Ascending aorta (tissue), 2 donors: ENCODE measurements at regions not wholly inside any gene's neighbourhood (a gene's known extent, or its start where the extent isn't known, plus 50 kb on each side); places are given as distances from the start of the nearest gene placed in this dataset.

ENCODE experiments used
- DNase-seq, 2 donors: peaks; one replicate each; pipeline ENCODE4 v3.0.0-alpha.2; 2019; ENCODE audit warnings: low spot score in 2 of 2
- H3K27ac ChIP-seq, 2 donors: fragments of 200-600 bp; sonication (generic); one replicate each; pipeline ENCODE4 v1.5.1; 2016 to 2017; ENCODE audit warnings: mild to moderate bottlenecking in 1 of 2
- H3K27me3 ChIP-seq: fragments of 200-600 bp; sonication (generic); one replicate; pipeline ENCODE4 v1.5.1; 2017
- H3K36me3 ChIP-seq, 2 donors: fragments of 200-600 bp; sonication (generic); one replicate each; pipeline ENCODE4 v1.5.1; 2016
- H3K4me1 ChIP-seq, 2 donors: fragments of 200-600 bp; sonication (generic); one replicate each; pipeline ENCODE4 v1.5.1; 2016 to 2017; ENCODE audit warnings: mild to moderate bottlenecking in 1 of 2
- H3K4me3 ChIP-seq, 2 donors: fragments of 200-600 bp; sonication (generic); one replicate each; pipeline ENCODE4 v1.5.1; 2016 to 2017; ENCODE audit warnings: mild to moderate bottlenecking in 1 of 2
- H3K9me3 ChIP-seq, 2 donors: fragments of 200-600 bp; sonication (generic); one replicate each; pipeline ENCODE4 v1.5.1; 2016
- CTCF ChIP-seq, 3 experiments: fragments of 200-600 bp in 2 of 3; fragments of 450-650 bp in 1 of 3; sonication (generic) in 2 of 3; IDR thresholded peaks; one replicate each; pipeline ENCODE4 v1.5.1; 2016 to 2019; ENCODE audit warnings: antibody characterized with exemption in 3 of 3, mild to moderate bottlenecking in 1 of 3, moderate library complexity in 1 of 3
- intact Hi-C: fragments of 100-400 bp; cut with DNase I; formaldehyde crosslinking; loops from one replicate; pipeline ENCODE4 v1.15.1; 2023

GRCh38 chr20:40238511-40238910 lies 450.5 kb downstream of the MAFB start:
- H3K9me3 ChIP-seq, result no peaks in the 10 kb centered on the region

GRCh38 chr20:40234593-40234992 lies 454.4 kb downstream of the MAFB start:
- H3K9me3 ChIP-seq, result no peaks in the 10 kb centered on the region
- H3K36me3 ChIP-seq, result no peaks in the 10 kb centered on the region
- no peak overlapping the region for H3K4me3 ChIP-seq
- no peaks in the 10 kb centered on the region for H3K27me3 ChIP-seq
- intact Hi-C loops, result no loop called here
- H3K4me1 ChIP-seq, result no peaks in the 10 kb centered on the region
- no peak for DNase-seq
- H3K27ac ChIP-seq, result no peak overlapping the region
- TF ChIP-seq CTCF (IDR thresholded peaks at IDR 0.05), result no peak

More at GRCh38 chr20:40238511-40238910, 450.5 kb downstream of the MAFB start:
- no peaks in the 10 kb centered on the region for H3K4me1 ChIP-seq
- no peak for DNase-seq
- H3K27me3 ChIP-seq, result no peaks in the 10 kb centered on the region
- TF ChIP-seq CTCF (IDR thresholded peaks at IDR 0.05), result no peak
- intact Hi-C loops, result no loop called here
- H3K27ac ChIP-seq, result no peak overlapping the region
- no peaks in the 10 kb centered on the region for H3K36me3 ChIP-seq
- no peak overlapping the region for H3K4me3 ChIP-seq

GRCh38 chr20:40233406-40233805 lies 455.6 kb downstream of the MAFB start:
- no peaks in the 10 kb centered on the region for H3K4me1 ChIP-seq
- no peaks in the 10 kb centered on the region for H3K36me3 ChIP-seq

GRCh38 chr20:40232756-40233155 lies 456.3 kb downstream of the MAFB start:
- H3K36me3 ChIP-seq, result no peaks in the 10 kb centered on the region
- no peaks in the 10 kb centered on the region for H3K9me3 ChIP-seq
- no peak overlapping the region for H3K27ac ChIP-seq
- no peaks in the 10 kb centered on the region for H3K27me3 ChIP-seq
- TF ChIP-seq CTCF (IDR thresholded peaks at IDR 0.05), result no peak
- intact Hi-C loops, result no loop called here
- H3K4me3 ChIP-seq, result no peak overlapping the region
- H3K4me1 ChIP-seq, result no peaks in the 10 kb centered on the region
- no peak for DNase-seq

More at GRCh38 chr20:40233406-40233805, 455.6 kb downstream of the MAFB start:
- H3K27me3 ChIP-seq, result no peaks in the 10 kb centered on the region
- no peak overlapping the region for H3K4me3 ChIP-seq
- no peaks in the 10 kb centered on the region for H3K9me3 ChIP-seq
- no peak overlapping the region for H3K27ac ChIP-seq
- intact Hi-C loops, result no loop called here
- no peak for DNase-seq
- TF ChIP-seq CTCF (IDR thresholded peaks at IDR 0.05), result no peak

GRCh38 chr20:40232273-40232672 lies 456.8 kb downstream of the MAFB start:
- no peak overlapping the region for H3K4me3 ChIP-seq
- intact Hi-C loops, result no loop called here
- no peak for DNase-seq
- no peak for TF ChIP-seq CTCF (IDR thresholded peaks at IDR 0.05)
- H3K27ac ChIP-seq, result no peak overlapping the region
- H3K4me1 ChIP-seq, result no peaks in the 10 kb centered on the region
- H3K36me3 ChIP-seq, result no peaks in the 10 kb centered on the region
- no peaks in the 10 kb centered on the region for H3K27me3 ChIP-seq
- H3K9me3 ChIP-seq, result no peaks in the 10 kb centered on the region

GRCh38 chr20:40230486-40230885 lies 458.6 kb downstream of the MAFB start:
- H3K36me3 ChIP-seq, result no peaks in the 10 kb centered on the region
- no peaks in the 10 kb centered on the region for H3K9me3 ChIP-seq
- no peak for DNase-seq
- H3K27ac ChIP-seq, result no peak overlapping the region
- intact Hi-C loops, result no loop called here
- H3K27me3 ChIP-seq, result no peaks in the 10 kb centered on the region
- H3K4me3 ChIP-seq, result no peak overlapping the region
- no peaks in the 10 kb centered on the region for H3K4me1 ChIP-seq
- no peak for TF ChIP-seq CTCF (IDR thresholded peaks at IDR 0.05)
